ENCODE measurements at regions not wholly inside any gene's neighbourhood (a gene's known extent, or its start where the extent isn't known, plus 50 kb on each side); places are given as distances from the start of the nearest gene placed in this dataset.
"Not testable (repeated sequence)": the region's sequence is repeated elsewhere in the genome, so short reads cannot be mapped to it uniquely, and the experiment has no call there.

GRCh38 chr12:89880690-89881350 is 172.2 kb upstream of the ATP2B1 start:
- DNase-seq (ENCODE audit: low spot score), result no peak

GRCh38 chr12:89879766-89880165 is 171.1 kb upstream of the ATP2B1 start:
- DNase-seq (ENCODE audit: low spot score), result no peak

GRCh38 chr12:89878950-89879349 is 170.3 kb upstream of the ATP2B1 start:
- no peak for DNase-seq (ENCODE audit: low spot score)

- no peak for DNase-seq (ENCODE audit: low spot score)
Measured at GRCh38 chr12:89878327-89878726, 169.7 kb upstream of the ATP2B1 start.

- DNase-seq (ENCODE audit: low spot score), result no peak
Measured at GRCh38 chr12:89877671-89878070, 169.0 kb upstream of the ATP2B1 start.

GRCh38 chr12:89877136-89877535 is 168.5 kb upstream of the ATP2B1 start:
- DNase-seq (ENCODE audit: low spot score), result no peak

- DNase-seq (ENCODE audit: low spot score), result no peak
Measured at GRCh38 chr12:89875809-89876208, 167.2 kb upstream of the ATP2B1 start.

- no peak for DNase-seq (ENCODE audit: low spot score)
Measured at GRCh38 chr12:89875225-89875624, 166.6 kb upstream of the ATP2B1 start.

- DNase-seq (ENCODE audit: low spot score), result no peak
Measured at GRCh38 chr12:89874146-89874545, 165.5 kb upstream of the ATP2B1 start.

- DNase-seq (ENCODE audit: low spot score), result no peak
Measured at GRCh38 chr12:89873745-89874144, 165.1 kb upstream of the ATP2B1 start.

GRCh38 chr12:89872922-89873630 is 164.4 kb upstream of the ATP2B1 start:
- DNase-seq (ENCODE audit: low spot score), result no peak

GRCh38 chr12:89870413-89871184 is 162.0 kb upstream of the ATP2B1 start:
- no peak for DNase-seq (ENCODE audit: low spot score)

- not testable (repeated sequence) for DNase-seq (ENCODE audit: low spot score)
Measured at GRCh38 chr12:89867611-89868010, 159.0 kb upstream of the ATP2B1 start.

- no peak for DNase-seq (ENCODE audit: low spot score)
Measured at GRCh38 chr12:89864411-89864810, 155.8 kb upstream of the ATP2B1 start.

- DNase-seq (ENCODE audit: low spot score), result no peak
Measured at GRCh38 chr12:89863968-89864367, 155.3 kb upstream of the ATP2B1 start.

GRCh38 chr12:89863493-89863938 is 154.9 kb upstream of the ATP2B1 start:
- DNase-seq (ENCODE audit: low spot score), result no peak

GRCh38 chr12:89862511-89863445 is 154.1 kb upstream of the ATP2B1 start:
- no peak for DNase-seq (ENCODE audit: low spot score)

GRCh38 chr12:89861086-89861485 is 152.4 kb upstream of the ATP2B1 start:
- DNase-seq (ENCODE audit: low spot score), result no peak

- no peak for DNase-seq (ENCODE audit: low spot score)
Measured at GRCh38 chr12:89859508-89860220, 151.0 kb upstream of the ATP2B1 start.

- DNase-seq (ENCODE audit: low spot score), result no peak
Measured at GRCh38 chr12:89858718-89859117, 150.1 kb upstream of the ATP2B1 start.

GRCh38 chr12:89857652-89858274 is 149.1 kb upstream of the ATP2B1 start:
- DNase-seq (ENCODE audit: low spot score), result no peak

Measured in HuH-7 (cell line).